ENCODE measurements at regions not wholly inside any gene's neighbourhood (a gene's known extent, or its start where the extent isn't known, plus 50 kb on each side); places are given as distances from the start of the nearest gene placed in this dataset.

DNA sequence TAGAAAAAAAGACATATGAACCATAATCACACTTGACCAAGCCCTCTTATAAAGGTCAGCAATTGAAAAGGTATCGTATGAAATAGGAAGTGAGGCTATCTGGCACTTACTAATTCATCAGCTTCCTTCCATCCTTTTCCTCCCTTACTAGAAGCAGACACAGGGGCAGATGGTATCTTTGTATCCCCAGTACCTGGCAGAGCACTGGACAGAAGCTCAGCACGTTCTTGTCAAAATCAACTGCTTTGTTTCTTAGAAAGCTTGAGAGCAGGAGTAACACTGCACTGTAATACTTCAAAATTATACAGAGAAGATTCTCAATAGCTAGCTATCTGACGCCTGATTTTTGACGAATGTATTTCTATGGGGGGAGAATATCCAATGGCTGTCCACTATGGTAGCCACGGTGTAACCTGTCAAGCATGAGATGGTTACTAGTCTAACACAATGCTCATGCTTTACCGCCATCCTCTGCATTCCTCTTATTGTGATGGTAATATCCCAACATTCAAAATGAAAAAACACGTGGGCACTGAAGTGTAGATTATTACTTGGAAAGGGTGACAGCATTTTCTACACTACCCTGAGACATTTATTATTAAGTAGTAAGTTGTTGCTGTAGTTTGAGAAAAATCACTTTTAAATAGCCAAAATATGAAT is 175.6 kb downstream of the SIPA1L2 start:
- Histone ChIP-seq H3K9ac (ENCODE audit: insufficient read depth in 1 of 2, low read depth in 2 of 2, low read length in 2 of 2) (no peak overlapping the region), H4K20me1 (replicated peaks; ENCODE audit: control insufficient read depth, insufficient read depth, low read length) (no peaks in the 10 kb centered on the region), H3K4me3 (no peak overlapping the region), H3K27me3 (ENCODE audit: control insufficient read depth in 2 of 2, insufficient read depth in 2 of 2, low read length in 2 of 2) (no peaks in the 10 kb centered on the region), H3K4me1 (replicated peaks in 1 of 2; ENCODE audit: control insufficient read depth in 2 of 2, insufficient read depth in 2 of 2, low read length in 2 of 2) (no peaks in the 10 kb centered on the region), H2AFZ (ENCODE audit: low read depth, low read length) (no peak overlapping the region), H3K27ac (ENCODE audit: extremely low read depth, low read depth, low read length) (no peak overlapping the region), H3K9me3 (replicated peaks; ENCODE audit: control insufficient read depth, insufficient read depth, low read depth, low read length) (no peaks in the 10 kb centered on the region), H3K36me3 (ENCODE audit: control insufficient read depth, insufficient read depth, low read length) (no peaks in the 10 kb centered on the region), H3K79me2 (ENCODE audit: control insufficient read depth, insufficient read depth, low read length) (no peaks in the 10 kb centered on the region), H3K9me1 (ENCODE audit: control insufficient read depth, insufficient read depth, low read length) (no peaks in the 10 kb centered on the region), H3K4me2 (ENCODE audit: insufficient read depth, low read length) (no peak overlapping the region)
- 3% methylated on average over 7 of the region's 7 CpGs for WGBS (ENCODE audit: insufficient coverage, low coverage, missing lambda C conversion rate)
- FAIRE-seq (no peak), ATAC-seq (no peak), DNase-seq (ENCODE audit: extremely low read depth in 1 of 4, low spot score in 3 of 4) (no peak)
- ChIA-PET POLR2A (interaction anchor here (0.6 kb wide), 1 partner anchor 600 kb away, joined by 3 read pairs; no protein-coding TSS in a partner anchor), CTCF (ENCODE audit: low intra/inter-chr PET ratio) (no interaction called here)
- TF ChIP-seq ZNF444 (CRISPR knock-in tag; IDR thresholded peaks at IDR 0.05), result no peak
- no peak for TF ChIP-seq SETDB1 (IDR thresholded peaks at IDR 0.05; ENCODE audit: low read length)
- TF ChIP-seq DPF2 (IDR thresholded peaks at IDR 0.05), result no peak
- no peak for TF ChIP-seq SNAPC5 (CRISPR knock-in tag; IDR thresholded peaks at IDR 0.05)
- no peak for TF ChIP-seq ZNF133 (CRISPR knock-in tag; IDR thresholded peaks at IDR 0.05)
- TF ChIP-seq GTF2F1 (IDR thresholded peaks at IDR 0.05; ENCODE audit: low read depth, low read length), result no peak
- no peak for TF ChIP-seq FOXM1 (IDR thresholded peaks at IDR 0.05; ENCODE audit: low read depth)
- no peak for TF ChIP-seq FOXM1 (CRISPR knock-in tag; IDR thresholded peaks at IDR 0.05; ENCODE audit: low read depth)
- no peak for TF ChIP-seq MEF2D (tag; conservative IDR thresholded peaks at IDR 0.05; ENCODE audit: low read depth)
- TF ChIP-seq CCNT2 (IDR thresholded peaks at IDR 0.05; ENCODE audit: borderline replicate concordance, extremely low read depth, insufficient read length, low read depth, low read length), result no peak
- in situ Hi-C loops (cut with MboI) (no loop called here), intact Hi-C loops (cut with micrococcal nuclease) (no loop called here)
- BruUV-seq (replicated peaks), result no TSS peak

Measured in K562 (cell line).